ENCODE measurements at regions not wholly inside any gene's neighbourhood (a gene's known extent, or its start where the extent isn't known, plus 50 kb on each side); places are given as distances from the start of the nearest gene placed in this dataset.
"Not testable (repeated sequence)": the region's sequence is repeated elsewhere in the genome, so short reads cannot be mapped to it uniquely, and the experiment has no call there.

DNA sequence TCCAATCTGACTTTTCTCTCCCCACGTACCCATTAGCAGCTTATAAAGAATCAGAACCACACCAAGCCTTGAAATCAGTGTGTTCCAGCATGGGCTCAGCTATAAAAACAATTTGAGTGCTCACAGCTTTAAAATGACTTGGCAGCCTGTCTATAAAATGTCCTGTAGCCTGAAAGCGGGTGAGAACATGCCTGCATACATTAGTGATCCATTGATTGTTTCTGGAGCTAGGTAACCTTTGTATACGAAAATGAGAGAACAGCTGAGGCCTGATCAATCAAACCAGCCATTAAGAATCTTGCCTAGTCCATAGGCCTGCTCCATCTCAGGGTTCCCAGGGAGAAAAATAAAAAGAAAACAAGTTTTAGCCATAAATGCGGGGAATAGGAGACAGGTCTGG is 245.8 kb upstream of the SULF2 start:
- Histone ChIP-seq H3K27ac (ENCODE audit: insufficient read depth, low read depth, low read length, poor library complexity, severe bottlenecking) (no peak overlapping the region), H3K9me3 (ENCODE audit: control insufficient read depth, low read length) (no peaks in the 10 kb centered on the region), H3K36me3 (ENCODE audit: control insufficient read depth, insufficient read depth, low read length) (no peaks in the 10 kb centered on the region), H3K27me3 (ENCODE audit: control insufficient read depth, insufficient read depth, low read length, poor library complexity, severe bottlenecking) (no peaks in the 10 kb centered on the region), H3K4me3 (ENCODE audit: insufficient read depth, low read depth, low read length) (no peak overlapping the region), H3K4me1 (ENCODE audit: control insufficient read depth, insufficient read depth, low read length) (peaks cover 12% of the 10 kb centered on the region)
- 93% methylated on average over 4 of the region's 4 CpGs for WGBS, 2 experiments

DNA sequence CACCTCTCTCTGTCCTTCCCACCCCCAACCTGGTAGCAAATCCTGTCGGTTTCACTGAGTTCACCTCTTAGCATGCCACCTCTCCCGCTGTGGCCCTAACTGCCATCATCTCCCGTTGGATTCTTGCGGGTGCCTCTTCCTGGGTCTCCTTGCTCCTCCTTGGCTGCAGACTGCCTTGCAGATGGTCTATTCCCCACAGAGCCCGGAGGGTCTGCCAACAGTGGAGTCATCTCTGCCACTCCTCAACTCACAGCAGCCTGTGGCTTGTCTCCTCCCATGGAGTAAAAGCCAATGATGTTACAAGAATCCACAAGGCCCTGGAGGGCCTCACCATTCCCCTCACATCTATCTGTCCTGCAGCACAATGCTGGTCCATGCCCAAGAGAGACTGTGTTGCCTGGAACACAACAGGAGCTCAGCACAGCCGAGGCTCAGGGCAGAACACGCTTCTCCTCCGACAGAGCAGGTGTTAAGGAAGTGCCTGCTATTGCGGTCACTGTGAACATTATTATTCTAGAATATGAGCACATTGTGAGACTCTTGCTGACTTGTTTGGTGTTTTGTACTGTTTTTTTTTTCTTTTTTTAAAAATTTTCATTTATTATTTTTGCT is 241.8 kb upstream of the SULF2 start:
- H3K9me3 ChIP-seq (ENCODE audit: control insufficient read depth, low read length): no peaks in the 10 kb centered on the region
- H3K27ac ChIP-seq (ENCODE audit: insufficient read depth, low read depth, low read length, poor library complexity, severe bottlenecking): no peak overlapping the region
- no peak overlapping the region for H3K4me3 ChIP-seq (ENCODE audit: insufficient read depth, low read depth, low read length)
- WGBS, 2 experiments: 84 to 87% methylated on average over 9 of the region's 9 CpGs
- peaks cover 12% of the 10 kb centered on the region for H3K4me1 ChIP-seq (ENCODE audit: control insufficient read depth, insufficient read depth, low read length)
- H3K36me3 ChIP-seq (ENCODE audit: control insufficient read depth, insufficient read depth, low read length): no peaks in the 10 kb centered on the region
- no peaks in the 10 kb centered on the region for H3K27me3 ChIP-seq (ENCODE audit: control insufficient read depth, insufficient read depth, low read length, poor library complexity, severe bottlenecking)

DNA sequence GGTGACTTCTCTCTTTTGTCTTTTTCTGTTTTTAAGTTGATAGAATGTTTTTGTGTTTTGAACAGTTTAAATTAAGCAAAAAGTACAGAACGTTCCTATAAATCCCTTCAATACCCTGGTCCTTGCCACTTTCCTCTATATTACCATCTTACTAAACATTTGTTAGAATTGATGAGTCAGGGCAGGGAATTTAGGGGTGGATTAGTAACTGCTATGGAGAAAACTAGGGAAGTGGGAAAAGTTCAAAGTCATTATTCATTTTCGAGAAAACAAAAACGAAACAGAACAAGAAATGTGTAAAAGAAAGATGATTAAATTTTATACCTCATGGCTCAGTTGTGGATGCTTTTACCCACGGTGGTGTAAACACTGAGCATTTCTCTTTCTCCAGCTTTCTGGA is 240.4 kb upstream of the SULF2 start:
- Histone ChIP-seq H3K9me3 (ENCODE audit: control insufficient read depth, low read length) (no peaks in the 10 kb centered on the region), H3K27ac (ENCODE audit: insufficient read depth, low read depth, low read length, poor library complexity, severe bottlenecking) (no peak overlapping the region), H3K27me3 (ENCODE audit: control insufficient read depth, insufficient read depth, low read length, poor library complexity, severe bottlenecking) (no peaks in the 10 kb centered on the region), H3K4me3 (ENCODE audit: insufficient read depth, low read depth, low read length) (no peak overlapping the region), H3K36me3 (ENCODE audit: control insufficient read depth, insufficient read depth, low read length) (no peaks in the 10 kb centered on the region), H3K4me1 (ENCODE audit: control insufficient read depth, insufficient read depth, low read length) (peaks cover 12% of the 10 kb centered on the region)
- 94 to 96% methylated on average over 3 of the region's 4 CpGs for WGBS, 2 experiments

DNA sequence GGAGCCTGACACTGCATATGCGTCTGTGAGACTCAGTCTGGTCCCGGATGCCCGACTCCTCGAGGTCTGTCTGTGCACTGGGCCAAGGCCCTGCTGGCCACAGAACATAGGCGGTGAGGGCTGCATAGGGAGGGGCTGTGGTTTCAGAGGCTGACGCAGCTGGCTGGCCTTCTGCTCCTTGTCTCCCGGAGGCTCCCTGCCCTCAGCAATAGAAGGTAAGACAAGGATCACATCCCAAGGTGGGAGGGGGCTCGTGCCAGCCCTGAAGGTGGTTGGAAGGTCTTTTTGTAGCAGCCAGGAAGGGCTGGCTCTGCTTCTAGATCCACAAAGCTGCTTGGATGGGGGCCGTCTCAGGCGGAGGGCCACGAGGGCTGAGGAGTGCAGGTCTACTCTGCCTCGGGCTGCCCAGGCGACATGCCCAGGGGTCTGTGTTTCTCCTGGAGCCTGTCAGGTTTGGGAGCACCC is 239.8 kb upstream of the SULF2 start:
- WGBS, 2 experiments: 69% methylated on average over 13 of the region's 13 CpGs
- Histone ChIP-seq H3K27me3 (ENCODE audit: control insufficient read depth, insufficient read depth, low read length, poor library complexity, severe bottlenecking) (no peaks in the 10 kb centered on the region), H3K9me3 (ENCODE audit: control insufficient read depth, low read length) (no peaks in the 10 kb centered on the region), H3K27ac (ENCODE audit: insufficient read depth, low read depth, low read length, poor library complexity, severe bottlenecking) (no peak overlapping the region), H3K36me3 (ENCODE audit: control insufficient read depth, insufficient read depth, low read length) (no peaks in the 10 kb centered on the region), H3K4me1 (ENCODE audit: control insufficient read depth, insufficient read depth, low read length) (peaks cover 15% of the 10 kb centered on the region), H3K4me3 (ENCODE audit: insufficient read depth, low read depth, low read length) (no peak overlapping the region)

DNA sequence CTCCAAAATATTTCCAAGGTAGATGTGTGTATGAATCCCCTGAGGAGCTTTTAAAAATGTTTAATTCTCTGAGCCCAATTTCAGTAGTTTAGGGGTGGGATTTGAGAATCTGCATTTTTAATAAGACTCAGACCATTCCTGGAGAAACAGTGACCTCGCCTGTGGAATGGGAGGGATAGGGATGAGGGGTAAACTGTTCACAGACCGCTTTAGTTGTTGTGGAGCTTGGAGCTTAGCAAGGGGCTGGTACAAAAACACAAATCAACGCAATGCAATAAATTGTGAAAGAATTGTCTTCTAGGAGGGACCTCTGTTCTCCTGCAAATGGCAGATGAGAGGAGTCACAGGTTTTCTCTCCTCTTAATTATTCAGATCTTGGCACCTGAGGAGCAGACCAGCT is 239.3 kb upstream of the SULF2 start:
- H3K9me3 ChIP-seq (ENCODE audit: control insufficient read depth, low read length): no peaks in the 10 kb centered on the region
- H3K27ac ChIP-seq (ENCODE audit: insufficient read depth, low read depth, low read length, poor library complexity, severe bottlenecking): no peak overlapping the region
- H3K36me3 ChIP-seq (ENCODE audit: control insufficient read depth, insufficient read depth, low read length): no peaks in the 10 kb centered on the region
- 76 to 80% methylated on average over 3 of the region's 3 CpGs for WGBS, 2 experiments
- no peaks in the 10 kb centered on the region for H3K27me3 ChIP-seq (ENCODE audit: control insufficient read depth, insufficient read depth, low read length, poor library complexity, severe bottlenecking)
- peaks cover 16% of the 10 kb centered on the region for H3K4me1 ChIP-seq (ENCODE audit: control insufficient read depth, insufficient read depth, low read length)
- no peak overlapping the region for H3K4me3 ChIP-seq (ENCODE audit: insufficient read depth, low read depth, low read length)

DNA sequence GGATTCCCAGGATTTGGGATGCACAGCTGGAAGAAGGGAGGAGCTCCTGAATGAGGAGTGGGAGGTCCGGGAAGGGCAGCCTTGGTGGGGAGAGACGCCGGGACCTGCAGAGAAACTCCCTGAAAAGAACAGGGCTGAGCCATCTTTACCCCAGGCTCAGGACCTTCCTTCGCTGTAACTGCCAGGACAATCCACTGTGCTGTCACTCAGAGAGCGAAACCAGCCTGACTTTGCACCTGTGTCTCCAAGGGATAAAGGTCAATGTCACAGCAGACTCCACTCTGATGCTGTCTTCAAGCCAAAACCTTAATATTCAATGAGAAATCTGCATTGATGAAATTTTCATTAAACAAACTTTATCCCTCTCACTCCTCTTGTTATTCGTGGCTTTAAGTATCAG is 235.4 kb upstream of the SULF2 start:
- H3K4me1 ChIP-seq (ENCODE audit: control insufficient read depth, insufficient read depth, low read length): peaks cover 11% of the 10 kb centered on the region
- not testable (repeated sequence) for H3K4me3 ChIP-seq (ENCODE audit: insufficient read depth, low read depth, low read length); H3K27me3 ChIP-seq (ENCODE audit: control insufficient read depth, insufficient read depth, low read length, poor library complexity, severe bottlenecking); H3K9me3 ChIP-seq (ENCODE audit: control insufficient read depth, low read length); H3K27ac ChIP-seq (ENCODE audit: insufficient read depth, low read depth, low read length, poor library complexity, severe bottlenecking); H3K36me3 ChIP-seq (ENCODE audit: control insufficient read depth, insufficient read depth, low read length)
- 80 to 85% methylated on average over 6 of the region's 6 CpGs for WGBS, 2 experiments

DNA sequence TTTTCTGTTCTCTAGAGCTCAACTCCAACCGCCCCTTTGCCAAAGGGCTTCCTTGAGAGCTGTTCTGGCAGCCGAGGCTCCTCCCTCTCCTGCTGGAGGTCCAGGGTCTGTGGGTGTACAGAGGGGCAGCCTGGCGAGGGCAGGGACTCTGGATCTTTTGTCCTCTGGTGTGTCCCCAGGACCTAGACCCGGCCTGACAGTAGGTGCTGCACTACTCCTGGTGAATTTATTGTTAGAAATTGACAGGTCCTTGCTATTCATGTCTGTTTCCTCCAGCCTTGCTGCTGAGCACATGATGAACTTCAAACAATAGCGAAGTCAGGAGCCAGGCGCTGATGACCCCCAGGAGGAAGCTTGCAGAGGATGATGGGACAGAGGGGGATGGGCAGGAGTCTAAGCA is 234.7 kb upstream of the SULF2 start:
- Histone ChIP-seq H3K9me3 (ENCODE audit: control insufficient read depth, low read length) (no peaks in the 10 kb centered on the region), H3K36me3 (ENCODE audit: control insufficient read depth, insufficient read depth, low read length) (no peaks in the 10 kb centered on the region), H3K27ac (ENCODE audit: insufficient read depth, low read depth, low read length, poor library complexity, severe bottlenecking) (no peak overlapping the region), H3K4me3 (ENCODE audit: insufficient read depth, low read depth, low read length) (no peak overlapping the region), H3K27me3 (ENCODE audit: control insufficient read depth, insufficient read depth, low read length, poor library complexity, severe bottlenecking) (no peaks in the 10 kb centered on the region), H3K4me1 (ENCODE audit: control insufficient read depth, insufficient read depth, low read length) (peaks cover 11% of the 10 kb centered on the region)
- 86 to 90% methylated on average over 6 of the region's 6 CpGs for WGBS, 2 experiments

DNA sequence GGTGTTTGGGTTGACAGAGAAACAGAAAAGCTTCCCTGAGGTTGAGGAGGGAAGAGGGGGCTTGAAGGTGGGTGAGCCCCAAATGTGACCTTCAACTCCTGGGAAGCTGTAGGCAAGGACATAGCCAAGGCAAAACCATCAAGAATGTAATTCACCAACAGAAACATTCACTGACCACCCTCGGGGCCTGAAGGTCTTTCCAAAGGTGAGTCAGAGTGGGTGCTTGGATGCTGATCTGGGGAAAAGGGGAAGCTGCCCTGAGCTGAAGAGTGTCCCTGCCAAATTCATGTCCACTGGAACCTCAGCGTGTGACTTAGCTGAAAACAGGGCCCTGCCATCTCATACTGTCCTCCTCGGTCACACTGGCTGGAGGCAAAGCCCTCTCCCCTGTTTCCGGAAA is 234.2 kb upstream of the SULF2 start:
- Histone ChIP-seq H3K9me3 (ENCODE audit: control insufficient read depth, low read length) (no peaks in the 10 kb centered on the region), H3K36me3 (ENCODE audit: control insufficient read depth, insufficient read depth, low read length) (no peaks in the 10 kb centered on the region), H3K27me3 (ENCODE audit: control insufficient read depth, insufficient read depth, low read length, poor library complexity, severe bottlenecking) (no peaks in the 10 kb centered on the region), H3K27ac (ENCODE audit: insufficient read depth, low read depth, low read length, poor library complexity, severe bottlenecking) (no peak overlapping the region), H3K4me1 (ENCODE audit: control insufficient read depth, insufficient read depth, low read length) (peaks cover 11% of the 10 kb centered on the region), H3K4me3 (ENCODE audit: insufficient read depth, low read depth, low read length) (no peak overlapping the region)
- 95 to 98% methylated on average over 4 of the region's 4 CpGs for WGBS, 2 experiments

DNA sequence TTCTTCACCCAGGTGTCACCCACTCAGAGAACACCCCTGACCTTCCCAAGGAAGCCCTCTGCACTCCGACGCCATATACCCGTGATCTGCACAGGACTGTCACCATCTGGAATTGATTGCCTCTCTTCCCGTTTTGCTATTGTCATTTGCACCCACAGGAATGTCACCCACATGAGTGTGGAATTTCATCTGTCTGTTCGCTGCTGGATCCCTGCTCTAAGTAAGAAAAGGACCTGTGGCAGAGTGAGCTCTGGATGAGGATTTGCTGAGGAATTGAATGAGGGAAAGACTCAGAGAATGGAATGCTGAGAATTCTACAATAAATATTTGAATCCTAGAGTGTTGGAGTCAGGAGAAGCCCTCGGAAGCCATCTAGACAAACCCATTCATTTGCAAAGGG is 233.6 kb upstream of the SULF2 start:
- 87 to 95% methylated on average over 6 of the region's 6 CpGs for WGBS, 2 experiments
- H3K36me3 ChIP-seq (ENCODE audit: control insufficient read depth, insufficient read depth, low read length); H3K27me3 ChIP-seq (ENCODE audit: control insufficient read depth, insufficient read depth, low read length, poor library complexity, severe bottlenecking); H3K27ac ChIP-seq (ENCODE audit: insufficient read depth, low read depth, low read length, poor library complexity, severe bottlenecking); H3K4me3 ChIP-seq (ENCODE audit: insufficient read depth, low read depth, low read length); H3K9me3 ChIP-seq (ENCODE audit: control insufficient read depth, low read length): not testable (repeated sequence)
- H3K4me1 ChIP-seq (ENCODE audit: control insufficient read depth, insufficient read depth, low read length): peaks cover 11% of the 10 kb centered on the region

DNA sequence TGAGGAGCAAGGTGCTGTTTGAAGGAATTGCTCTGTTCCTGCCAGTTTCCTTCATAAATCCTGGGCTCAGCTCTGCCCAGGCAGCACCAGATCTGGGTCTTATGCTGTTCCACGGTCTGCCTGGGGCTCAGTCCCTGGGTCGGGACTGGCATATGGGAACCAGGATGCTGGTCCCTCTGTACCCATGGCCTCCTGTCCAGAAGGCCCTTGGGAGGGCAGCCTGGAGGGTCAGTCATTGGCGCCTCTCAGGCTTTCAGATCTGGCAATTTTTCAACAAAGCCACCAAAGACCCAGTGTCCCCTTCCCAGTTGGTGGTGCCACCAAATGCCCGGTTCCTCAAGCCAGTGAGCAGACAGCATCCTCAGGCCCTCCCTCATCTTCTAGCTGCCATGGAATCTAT is 232.7 kb upstream of the SULF2 start:
- H3K9me3 ChIP-seq (ENCODE audit: control insufficient read depth, low read length): no peaks in the 10 kb centered on the region
- no peak overlapping the region for H3K4me3 ChIP-seq (ENCODE audit: insufficient read depth, low read depth, low read length)
- H3K27ac ChIP-seq (ENCODE audit: insufficient read depth, low read depth, low read length, poor library complexity, severe bottlenecking): no peak overlapping the region
- H3K4me1 ChIP-seq (ENCODE audit: control insufficient read depth, insufficient read depth, low read length): peaks cover 11% of the 10 kb centered on the region
- WGBS, 2 experiments: 80 to 84% methylated on average over 4 of the region's 4 CpGs
- no peaks in the 10 kb centered on the region for H3K36me3 ChIP-seq (ENCODE audit: control insufficient read depth, insufficient read depth, low read length)
- no peaks in the 10 kb centered on the region for H3K27me3 ChIP-seq (ENCODE audit: control insufficient read depth, insufficient read depth, low read length, poor library complexity, severe bottlenecking)

DNA sequence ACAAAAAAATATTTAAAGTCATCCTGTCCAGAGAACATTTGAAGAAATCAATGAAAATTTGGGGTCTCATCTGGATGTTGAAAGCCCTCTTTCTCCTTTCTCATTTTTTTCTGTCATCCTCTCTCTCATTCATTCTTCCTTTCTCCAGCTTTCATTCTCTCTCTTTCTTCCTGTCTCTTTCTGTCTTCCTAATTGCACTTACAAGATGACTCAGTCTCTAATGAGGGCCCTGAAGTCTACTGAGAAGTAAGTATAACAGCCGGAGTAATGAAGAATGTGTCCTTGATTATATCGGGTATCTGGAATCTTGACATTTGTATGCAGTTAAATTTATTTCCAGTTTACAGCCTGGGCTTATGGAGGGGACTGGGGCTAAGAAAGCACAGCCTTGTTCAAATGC is 232.2 kb upstream of the SULF2 start:
- H3K27me3 ChIP-seq (ENCODE audit: control insufficient read depth, insufficient read depth, low read length, poor library complexity, severe bottlenecking): no peaks in the 10 kb centered on the region
- H3K4me1 ChIP-seq (ENCODE audit: control insufficient read depth, insufficient read depth, low read length): peaks cover 11% of the 10 kb centered on the region
- H3K9me3 ChIP-seq (ENCODE audit: control insufficient read depth, low read length): no peaks in the 10 kb centered on the region
- 92 to 100% methylated on average over 2 of the region's 2 CpGs for whole genome bisulfite sequencing, 2 experiments
- H3K36me3 ChIP-seq (ENCODE audit: control insufficient read depth, insufficient read depth, low read length): no peaks in the 10 kb centered on the region
- no peak overlapping the region for H3K27ac ChIP-seq (ENCODE audit: insufficient read depth, low read depth, low read length, poor library complexity, severe bottlenecking)
- no peak overlapping the region for H3K4me3 ChIP-seq (ENCODE audit: insufficient read depth, low read depth, low read length)
